ENCODE measurements at regions not wholly inside any gene's neighbourhood (a gene's known extent, or its start where the extent isn't known, plus 50 kb on each side); places are given as distances from the start of the nearest gene placed in this dataset.

DNA sequence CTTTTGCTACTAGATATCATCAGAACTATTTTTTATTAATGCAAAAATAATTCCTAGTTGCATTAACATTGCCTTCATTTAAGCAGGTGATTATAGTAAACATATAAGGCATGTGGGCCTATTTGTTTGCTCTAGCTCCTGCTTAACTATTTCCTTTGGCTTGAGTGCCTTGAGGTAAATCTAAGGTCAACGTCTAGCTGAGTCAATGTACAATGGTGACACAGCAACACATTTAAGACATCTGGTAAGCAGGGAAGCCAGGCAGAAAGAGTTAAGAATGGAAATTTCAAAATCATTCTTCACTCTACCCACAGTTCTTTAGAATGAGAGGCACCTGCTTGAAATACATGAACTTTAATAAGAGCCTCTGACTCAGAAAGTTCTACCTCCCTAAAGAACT, 111.9 kb upstream of the FST start:
- TF ChIP-seq, protein P1, sequence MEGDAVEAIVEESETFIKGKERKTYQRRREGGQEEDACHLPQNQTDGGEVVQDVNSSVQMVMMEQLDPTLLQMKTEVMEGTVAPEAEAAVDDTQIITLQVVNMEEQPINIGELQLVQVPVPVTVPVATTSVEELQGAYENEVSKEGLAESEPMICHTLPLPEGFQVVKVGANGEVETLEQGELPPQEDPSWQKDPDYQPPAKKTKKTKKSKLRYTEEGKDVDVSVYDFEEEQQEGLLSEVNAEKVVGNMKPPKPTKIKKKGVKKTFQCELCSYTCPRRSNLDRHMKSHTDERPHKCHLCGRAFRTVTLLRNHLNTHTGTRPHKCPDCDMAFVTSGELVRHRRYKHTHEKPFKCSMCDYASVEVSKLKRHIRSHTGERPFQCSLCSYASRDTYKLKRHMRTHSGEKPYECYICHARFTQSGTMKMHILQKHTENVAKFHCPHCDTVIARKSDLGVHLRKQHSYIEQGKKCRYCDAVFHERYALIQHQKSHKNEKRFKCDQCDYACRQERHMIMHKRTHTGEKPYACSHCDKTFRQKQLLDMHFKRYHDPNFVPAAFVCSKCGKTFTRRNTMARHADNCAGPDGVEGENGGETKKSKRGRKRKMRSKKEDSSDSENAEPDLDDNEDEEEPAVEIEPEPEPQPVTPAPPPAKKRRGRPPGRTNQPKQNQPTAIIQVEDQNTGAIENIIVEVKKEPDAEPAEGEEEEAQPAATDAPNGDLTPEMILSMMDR (IDR thresholded peaks at IDR 0.05): no peak
- TF ChIP-seq POLR2A (IDR thresholded peaks at IDR 0.05): no peak

Measured in heart left ventricle (tissue), 13 donors.